IPS-NIHi7 (cell line): ENCODE measurements at regions not wholly inside any gene's neighbourhood (a gene's known extent, or its start where the extent isn't known, plus 50 kb on each side); places are given as distances from the start of the nearest gene placed in this dataset.

Experiments
- DNase-seq: peaks from one replicate; pipeline ENCODE4 v3.0.0; 2012; ENCODE audit warnings: mixed read lengths; ENCODE audit errors: extremely low spot score

GRCh38 chr2:41720331-41721251 lies 327.2 kb upstream of the PKDCC start:
- DNase-seq, result no peak

- no peak for DNase-seq
Observed at GRCh38 chr2:41722668-41723369, 325.0 kb upstream of the PKDCC start.

GRCh38 chr2:41723526-41723925 lies 324.3 kb upstream of the PKDCC start:
- no peak for DNase-seq

- no peak for DNase-seq
Observed at GRCh38 chr2:41724465-41724864, 323.4 kb upstream of the PKDCC start.

- DNase-seq, result no peak
Observed at GRCh38 chr2:41725901-41726300, 321.9 kb upstream of the PKDCC start.

- DNase-seq, result no peak
Observed at GRCh38 chr2:41726364-41726763, 321.5 kb upstream of the PKDCC start.

GRCh38 chr2:41727152-41727551 lies 320.7 kb upstream of the PKDCC start:
- DNase-seq, result no peak

- no peak for DNase-seq
Observed at GRCh38 chr2:41727711-41728110, 320.1 kb upstream of the PKDCC start.

- DNase-seq, result no peak
Observed at GRCh38 chr2:41728788-41729338, 319.0 kb upstream of the PKDCC start.

- DNase-seq, result peak; percentile 41
Observed at GRCh38 chr2:41729800-41730364, 317.9 kb upstream of the PKDCC start.

GRCh38 chr2:41735006-41735405 lies 312.8 kb upstream of the PKDCC start:
- no peak for DNase-seq

- no peak for DNase-seq
Observed at GRCh38 chr2:41735476-41735875, 312.3 kb upstream of the PKDCC start.

- DNase-seq, result no peak
Observed at GRCh38 chr2:41736105-41736567, 311.7 kb upstream of the PKDCC start.

GRCh38 chr2:41736586-41736985 lies 311.2 kb upstream of the PKDCC start:
- no peak for DNase-seq

GRCh38 chr2:41737888-41738287 lies 309.9 kb upstream of the PKDCC start:
- DNase-seq, result no peak

- DNase-seq, result no peak
Observed at GRCh38 chr2:41741951-41742595, 305.7 kb upstream of the PKDCC start.

GRCh38 chr2:41743324-41743723 lies 304.5 kb upstream of the PKDCC start:
- DNase-seq, result no peak

GRCh38 chr2:41750829-41751228 lies 297.0 kb upstream of the PKDCC start:
- DNase-seq, result no peak

GRCh38 chr2:41759880-41760279 lies 287.9 kb upstream of the PKDCC start:
- DNase-seq, result no peak

GRCh38 chr2:41763141-41763540 lies 284.7 kb upstream of the PKDCC start:
- DNase-seq, result no peak

- DNase-seq, result no peak
Observed at GRCh38 chr2:41764131-41764530, 283.7 kb upstream of the PKDCC start.

GRCh38 chr2:41764919-41765318 lies 282.9 kb upstream of the PKDCC start:
- no peak for DNase-seq
